H1 (cell line): ENCODE measurements at regions not wholly inside any gene's neighbourhood (a gene's known extent, or its start where the extent isn't known, plus 50 kb on each side); places are given as distances from the start of the nearest gene placed in this dataset.

ENCODE experiments used
- CTCF ChIA-PET: fragments of 300-600 bp; sonication (Branson Sonifier 250); formaldehyde crosslinking; loops from one replicate; lab custom pipeline; 2021; ENCODE audit not compliant: partially characterized antibody; lab: Charles Lee
- POLR2A ChIA-PET: fragments of 300-600 bp; sonication (Branson Sonifier 250); formaldehyde crosslinking; loops from one replicate; lab custom pipeline; 2021; ENCODE audit warnings: inconsistent platforms; ENCODE audit not compliant: partially characterized antibody; lab: Charles Lee
- DNase-seq, 2 experiments: peaks; one replicate each; pipeline versions ENCODE4 v3.0.0 to v3.0.0-alpha.2; 2010 to 2022; ENCODE audit warnings: low spot score in 2 of 2, low read depth in 1 of 2, mixed read lengths in 1 of 2
- FAIRE-seq: peaks from 2 replicates; lab custom pipeline; 2011; peaks lifted over from hg19 to GRCh38; lab: Jason Lieb, UNC
- H2AFZ ChIP-seq: 2 replicates; pipeline ENCODE4 v1.8.1; 2012; ENCODE audit warnings: low read length, inconsistent platforms
- H2AK5ac ChIP-seq: 2 replicates; pipeline ENCODE4 v1.6.1; 2013; ENCODE audit warnings: low read depth, low read length
- H2BK120ac ChIP-seq: replicated peaks from 2 replicates; pipeline ENCODE3; 2013; ENCODE audit warnings: low read depth, low read length, inconsistent platforms
- H2BK12ac ChIP-seq: 2 replicates; pipeline ENCODE4 v1.6.1; 2013; ENCODE audit warnings: low read depth, low read length
- H2BK15ac ChIP-seq: 2 replicates; pipeline ENCODE4 v1.6.1; 2013; ENCODE audit warnings: low read length
- H2BK20ac ChIP-seq: 2 replicates; pipeline ENCODE4 v1.6.1; 2013; ENCODE audit warnings: low read length
- H2BK5ac ChIP-seq: 2 replicates; pipeline ENCODE4 v1.6.1; 2013; ENCODE audit warnings: low read depth, low read length
- H3K14ac ChIP-seq: 2 replicates; pipeline ENCODE4 v1.6.1; 2013; ENCODE audit warnings: inconsistent platforms; ENCODE audit not compliant: insufficient read length
- H3K18ac ChIP-seq: 2 replicates; pipeline ENCODE4 v1.6.1; 2013; ENCODE audit warnings: low read length; ENCODE audit errors: extremely low read depth
- H3K23ac ChIP-seq: 2 replicates; pipeline ENCODE4 v1.6.1; 2013; ENCODE audit warnings: inconsistent platforms; ENCODE audit not compliant: insufficient read length
- H3K23me2 ChIP-seq: 2 replicates; pipeline ENCODE4 v1.6.1; 2013; ENCODE audit warnings: low read depth, low read length
- H3K27ac ChIP-seq: 2 replicates; pipeline ENCODE4 v1.6.1; 2011; ENCODE audit warnings: low read depth, low read length, inconsistent platforms
- H3K27me3 ChIP-seq, 4 experiments: replicated peaks in 1 of 4; 1 replicate in 1 of 4; 2 replicates in 3 of 4; pipeline versions ENCODE4 v1.6.1 to v1.8.1; 2011 to 2013; ENCODE audit warnings: low read length in 3 of 4, mild to moderate bottlenecking in 3 of 4, inconsistent platforms in 2 of 4, mixed read lengths in 2 of 4, moderate library complexity in 1 of 4; ENCODE audit not compliant: control insufficient read depth in 3 of 4, insufficient read depth in 3 of 4; ENCODE audit errors: extremely low read depth in 1 of 4
- H3K36me3 ChIP-seq, 4 experiments: 2 replicates each; pipeline versions ENCODE4 v1.6.1 to v1.8.1; 2011 to 2013; ENCODE audit warnings: mild to moderate bottlenecking in 4 of 4, low read length in 3 of 4, moderate library complexity in 2 of 4, control low read depth in 1 of 4, inconsistent platforms in 1 of 4; ENCODE audit not compliant: insufficient read depth in 4 of 4, control insufficient read depth in 2 of 4
- H3K4ac ChIP-seq: replicated peaks from 2 replicates; pipeline ENCODE3; 2013; ENCODE audit warnings: low read length, low read depth, mixed read lengths, inconsistent platforms; ENCODE audit not compliant: insufficient read length
- H3K4me1 ChIP-seq, 4 experiments: replicated peaks in 1 of 4; 1 replicate in 1 of 4; 2 replicates in 3 of 4; pipeline versions ENCODE4 v1.6.1 to v1.8.1; 2011 to 2013; ENCODE audit warnings: low read length in 3 of 4, inconsistent platforms in 2 of 4, mixed read lengths in 1 of 4; ENCODE audit not compliant: insufficient read depth in 4 of 4, control insufficient read depth in 3 of 4
- H3K4me2 ChIP-seq, 2 experiments: 2 replicates each; pipeline versions ENCODE4 v1.6.1 to v1.8.1; 2011 to 2013; ENCODE audit warnings: low read depth in 2 of 2, low read length in 2 of 2, control low read depth in 1 of 2, inconsistent platforms in 1 of 2, mild to moderate bottlenecking in 1 of 2; ENCODE audit not compliant: insufficient read depth in 1 of 2
- H3K4me3 ChIP-seq, 4 experiments: fragments of 200-600, 300-600 bp in 1 of 4; sonication (generic), shearing (Covaris generic), sonication (Bioruptor Twin) in 1 of 4; 2 replicates each; pipeline versions ENCODE4 v1.5.1 to v1.8.1; 2011 to 2016; ENCODE audit warnings: low read length in 4 of 4, low read depth in 3 of 4, control low read depth in 2 of 4, inconsistent platforms in 2 of 4, mild to moderate bottlenecking in 2 of 4, mixed read lengths in 1 of 4, moderate library complexity in 1 of 4; ENCODE audit not compliant: insufficient read depth in 2 of 4; ENCODE audit errors: extremely low read depth in 1 of 4
- H3K56ac ChIP-seq: replicated peaks from 2 replicates; pipeline ENCODE3; 2013; ENCODE audit warnings: low read depth, mild to moderate bottlenecking, mixed read lengths, low read length, inconsistent platforms; ENCODE audit not compliant: insufficient read length
- H3K79me1 ChIP-seq: 2 replicates; pipeline ENCODE4 v1.6.1; 2013; ENCODE audit warnings: low read depth, low read length, control low read depth
- H3K79me2 ChIP-seq, 2 experiments: 2 replicates each; pipeline versions ENCODE4 v1.6.1 to v1.8.1; 2012 to 2013; ENCODE audit warnings: low read length in 2 of 2, mild to moderate bottlenecking in 2 of 2, inconsistent platforms in 1 of 2; ENCODE audit not compliant: insufficient read depth in 2 of 2, control insufficient read depth in 1 of 2
- H3K9ac ChIP-seq, 4 experiments: replicated peaks in 1 of 4; 1 replicate in 1 of 4; 2 replicates in 3 of 4; pipeline versions ENCODE4 v1.6.1 to v1.8.1; 2011 to 2013; ENCODE audit warnings: low read depth in 3 of 4, low read length in 3 of 4, control low read depth in 2 of 4, mild to moderate bottlenecking in 2 of 4, moderate library complexity in 2 of 4, inconsistent platforms in 1 of 4; ENCODE audit errors: extremely low read depth in 1 of 4
- H3K9me3 ChIP-seq, 2 experiments: 2 replicates each; pipeline versions ENCODE4 v1.6.1 to v1.8.1; 2012 to 2013; ENCODE audit warnings: mild to moderate bottlenecking in 2 of 2, moderate library complexity in 2 of 2, control low read depth in 1 of 2, inconsistent platforms in 1 of 2, low read depth in 1 of 2, low read length in 1 of 2, mixed read lengths in 1 of 2; ENCODE audit not compliant: insufficient read depth in 2 of 2
- H4K20me1 ChIP-seq, 2 experiments: replicated peaks in 1 of 2; 2 replicates each; pipeline versions ENCODE3 to v1.8.1; 2011 to 2013; ENCODE audit warnings: inconsistent platforms in 2 of 2, low read length in 2 of 2, mild to moderate bottlenecking in 1 of 2; ENCODE audit not compliant: insufficient read depth in 2 of 2, control insufficient read depth in 1 of 2
- H4K5ac ChIP-seq: 2 replicates; pipeline ENCODE4 v1.6.1; 2013; ENCODE audit warnings: low read length, low read depth, mixed read lengths, inconsistent platforms; ENCODE audit not compliant: insufficient read length
- H4K8ac ChIP-seq: 2 replicates; pipeline ENCODE4 v1.8.0; 2013; ENCODE audit warnings: mild to moderate bottlenecking, moderate library complexity, low read length, inconsistent platforms; ENCODE audit not compliant: insufficient read depth; ENCODE audit errors: extremely low read depth
- H4K91ac ChIP-seq: replicated peaks from 2 replicates; pipeline ENCODE3; 2013; ENCODE audit warnings: low read length, mixed read lengths, inconsistent platforms; ENCODE audit not compliant: insufficient read length
- ATF2 ChIP-seq: IDR thresholded peaks from 2 replicates; pipeline ENCODE4 v1.6.1; 2012; ENCODE audit warnings: low read length, inconsistent platforms
- ATF3 ChIP-seq: IDR thresholded peaks from 2 replicates; pipeline ENCODE4 v1.6.1; 2011; ENCODE audit warnings: low read depth, mild to moderate bottlenecking, low read length; ENCODE audit not compliant: insufficient read depth
- CEBPB ChIP-seq: IDR thresholded peaks from 2 replicates; pipeline ENCODE4 v1.6.1; 2012; ENCODE audit warnings: low read depth, low read length
- CHD2 ChIP-seq: IDR thresholded peaks from 2 replicates; pipeline ENCODE4 v1.6.1; 2012; ENCODE audit warnings: low read length, improper control_type of control experiment
- CTCF ChIP-seq, 3 experiments: IDR thresholded peaks; 1 replicate in 2 of 3; 2 replicates in 1 of 3; pipeline versions ENCODE4 v1.5.1 to v1.6.1; 2011; ENCODE audit warnings: low read length in 3 of 3, mild to moderate bottlenecking in 3 of 3, inconsistent platforms in 2 of 3, low read depth in 1 of 3, moderate library complexity in 1 of 3; ENCODE audit not compliant: insufficient read depth in 1 of 3; ENCODE audit errors: control extremely low read depth in 1 of 3
- HDAC6 ChIP-seq: IDR thresholded peaks from one replicate; pipeline ENCODE4 v1.7.1; 2012; ENCODE audit warnings: low read depth, mild to moderate bottlenecking, inconsistent platforms, low read length, moderate library complexity
- PHF8 ChIP-seq: fragments of 200-600 bp; sonication (generic); conservative IDR thresholded peaks from 2 replicates; pipeline ENCODE4 v1.7.1; 2012; ENCODE audit warnings: low read depth, mild to moderate bottlenecking, inconsistent platforms, low read length, moderate library complexity
- RXRA ChIP-seq: IDR thresholded peaks from 2 replicates; pipeline ENCODE4 v1.6.1; 2011; ENCODE audit warnings: low read depth, mild to moderate bottlenecking, low read length, moderate library complexity; ENCODE audit not compliant: insufficient read depth
- SIRT6 ChIP-seq: IDR thresholded peaks from one replicate; pipeline ENCODE4 v1.7.1; 2012; ENCODE audit warnings: low read length, inconsistent platforms
- YY1 ChIP-seq: IDR thresholded peaks from 2 replicates; pipeline ENCODE4 v1.6.1; 2011; ENCODE audit warnings: low read depth, mild to moderate bottlenecking, low read length
- WGBS, 2 experiments: shearing (Covaris generic) in 1 of 2; methylation state at CpG; one replicate each; pipeline versions ENCODE4 v1.1.6 to v1.1.7; 2013 to 2015; ENCODE audit warnings: low lambda C conversion rate in 2 of 2, mixed read lengths in 2 of 2, inconsistent platforms in 1 of 2, low coverage in 1 of 2, missing lambda C conversion rate in 1 of 2; ENCODE audit not compliant: insufficient replicate concordance in 2 of 2, insufficient coverage in 1 of 2, insufficient read length in 1 of 2; ENCODE audit errors: extremely low coverage in 1 of 2, missing lambda C conversion rate in 1 of 2; 5-methylcytosine and 5-hydroxymethylcytosine counted together

DNA sequence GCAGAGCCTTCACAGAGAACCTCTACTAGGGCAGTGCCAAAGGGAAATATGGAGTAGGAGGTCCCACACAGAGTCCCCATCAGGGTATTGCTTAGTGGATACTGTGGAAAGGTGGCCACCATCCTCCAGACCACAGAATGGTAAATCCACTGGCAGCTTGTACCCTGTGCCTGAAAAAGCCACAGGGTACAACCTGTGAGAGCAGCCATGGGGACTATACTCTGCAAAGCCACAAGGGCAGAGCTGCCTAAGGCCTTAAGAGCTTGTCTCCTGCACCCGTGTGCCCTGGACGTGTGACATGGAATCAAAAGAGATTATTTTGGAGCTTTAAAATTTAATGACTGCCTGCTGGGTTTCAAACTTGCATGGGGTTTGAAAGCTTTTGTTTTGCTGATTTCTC is 118.0 kb upstream of the SEC14L1 start:
- no peaks in the 10 kb centered on the region for H3K79me1 ChIP-seq
- no peak overlapping the region for H4K91ac ChIP-seq
- no peak overlapping the region for H2BK15ac ChIP-seq
- H3K9me3 ChIP-seq, result peaks cover 0 to 7% of the 10 kb centered on the region in 2 experiments; a peak in 1 of 4 replicates
- POLR2A ChIA-PET, result interaction anchor here (1.4 kb wide), 1 partner anchor 33 kb away, joined by 3 read pairs; no protein-coding TSS in a partner anchor
- H3K56ac ChIP-seq, result no peak overlapping the region
- no peak overlapping the region for H3K27ac ChIP-seq
- no peaks in the 10 kb centered on the region for H3K36me3 ChIP-seq
- no peak overlapping the region for H2BK120ac ChIP-seq
- no peak overlapping the region for H2AFZ ChIP-seq
- peaks cover 0 to 4% (median under 1%) of the 10 kb centered on the region in 4 experiments; a peak in 2 of 7 replicates for H3K4me1 ChIP-seq
- no peak overlapping the region for H3K4me2 ChIP-seq
- H2AK5ac ChIP-seq, result no peak overlapping the region
- no peak overlapping the region for H3K4ac ChIP-seq
- 93% methylated on average over 2 of the region's 2 CpGs; no CpG with 5 or more reads in 1 of the 2 experiments for WGBS, 2 experiments
- H3K9ac ChIP-seq, result no peak overlapping the region
- H2BK12ac ChIP-seq, result no peak overlapping the region
- no peak overlapping the region for H2BK5ac ChIP-seq
- no peaks in the 10 kb centered on the region for H4K20me1 ChIP-seq
- no peaks in the 10 kb centered on the region for H3K79me2 ChIP-seq
- no peak overlapping the region for H4K5ac ChIP-seq
- H3K4me3 ChIP-seq, result no peak overlapping the region
- no peak for DNase-seq
- H3K14ac ChIP-seq, result no peak overlapping the region
- no peak overlapping the region for H4K8ac ChIP-seq
- CTCF ChIA-PET, result interaction anchor here (1.1 to 3.1 kb wide), 5 partner anchors 9 to 163 kb away, joined by 3 to 14 read pairs (median 4); no protein-coding TSS in a partner anchor
- H3K18ac ChIP-seq, result no peak overlapping the region
- H2BK20ac ChIP-seq, result no peak overlapping the region
- no peak for FAIRE-seq
- H3K23me2 ChIP-seq, result no peaks in the 10 kb centered on the region
- H3K23ac ChIP-seq, result no peak overlapping the region
- no peaks in the 10 kb centered on the region; a peak in 1 of 7 replicates for H3K27me3 ChIP-seq
- TF ChIP-seq PHF8 (no peak), CEBPB (no peak), HDAC6 (no peak), ATF2 (no peak), RXRA (no peak), ATF3 (no peak), CHD2 (no peak), CTCF (IDR thresholded peaks at IDR 0.05; ENCODE audit: control extremely low read depth in 1 of 3, insufficient read depth in 1 of 3, low read depth in 1 of 3, low read length in 3 of 3) (no peak), SIRT6 (no peak), YY1 (no peak)
